H1 (cell line): ENCODE measurements at regions not wholly inside any gene's neighbourhood (a gene's known extent, or its start where the extent isn't known, plus 50 kb on each side); places are given as distances from the start of the nearest gene placed in this dataset.

ENCODE experiments used
- CTCF ChIA-PET: fragments of 300-600 bp; sonication (Branson Sonifier 250); formaldehyde crosslinking; loops from one replicate; lab custom pipeline; 2021; ENCODE audit not compliant: partially characterized antibody; lab: Charles Lee
- POLR2A ChIA-PET: fragments of 300-600 bp; sonication (Branson Sonifier 250); formaldehyde crosslinking; loops from one replicate; lab custom pipeline; 2021; ENCODE audit warnings: inconsistent platforms; ENCODE audit not compliant: partially characterized antibody; lab: Charles Lee
- DNase-seq, 2 experiments: peaks; one replicate each; pipeline versions ENCODE4 v3.0.0 to v3.0.0-alpha.2; 2010 to 2022; ENCODE audit warnings: low spot score in 2 of 2, low read depth in 1 of 2, mixed read lengths in 1 of 2
- FAIRE-seq: peaks from 2 replicates; lab custom pipeline; 2011; peaks lifted over from hg19 to GRCh38; lab: Jason Lieb, UNC
- H2AFZ ChIP-seq: 2 replicates; pipeline ENCODE4 v1.8.1; 2012; ENCODE audit warnings: low read length, inconsistent platforms
- H2AK5ac ChIP-seq: 2 replicates; pipeline ENCODE4 v1.6.1; 2013; ENCODE audit warnings: low read depth, low read length
- H2BK120ac ChIP-seq: replicated peaks from 2 replicates; pipeline ENCODE3; 2013; ENCODE audit warnings: low read depth, low read length, inconsistent platforms
- H2BK12ac ChIP-seq: 2 replicates; pipeline ENCODE4 v1.6.1; 2013; ENCODE audit warnings: low read depth, low read length
- H2BK15ac ChIP-seq: 2 replicates; pipeline ENCODE4 v1.6.1; 2013; ENCODE audit warnings: low read length
- H2BK20ac ChIP-seq: 2 replicates; pipeline ENCODE4 v1.6.1; 2013; ENCODE audit warnings: low read length
- H2BK5ac ChIP-seq: 2 replicates; pipeline ENCODE4 v1.6.1; 2013; ENCODE audit warnings: low read depth, low read length
- H3K14ac ChIP-seq: 2 replicates; pipeline ENCODE4 v1.6.1; 2013; ENCODE audit warnings: inconsistent platforms; ENCODE audit not compliant: insufficient read length
- H3K18ac ChIP-seq: 2 replicates; pipeline ENCODE4 v1.6.1; 2013; ENCODE audit warnings: low read length; ENCODE audit errors: extremely low read depth
- H3K23ac ChIP-seq: 2 replicates; pipeline ENCODE4 v1.6.1; 2013; ENCODE audit warnings: inconsistent platforms; ENCODE audit not compliant: insufficient read length
- H3K23me2 ChIP-seq: 2 replicates; pipeline ENCODE4 v1.6.1; 2013; ENCODE audit warnings: low read depth, low read length
- H3K27ac ChIP-seq: 2 replicates; pipeline ENCODE4 v1.6.1; 2011; ENCODE audit warnings: low read depth, low read length, inconsistent platforms
- H3K27me3 ChIP-seq, 4 experiments: replicated peaks in 1 of 4; 1 replicate in 1 of 4; 2 replicates in 3 of 4; pipeline versions ENCODE4 v1.6.1 to v1.8.1; 2011 to 2013; ENCODE audit warnings: low read length in 3 of 4, mild to moderate bottlenecking in 3 of 4, inconsistent platforms in 2 of 4, mixed read lengths in 2 of 4, moderate library complexity in 1 of 4; ENCODE audit not compliant: control insufficient read depth in 3 of 4, insufficient read depth in 3 of 4; ENCODE audit errors: extremely low read depth in 1 of 4
- H3K36me3 ChIP-seq, 4 experiments: 2 replicates each; pipeline versions ENCODE4 v1.6.1 to v1.8.1; 2011 to 2013; ENCODE audit warnings: mild to moderate bottlenecking in 4 of 4, low read length in 3 of 4, moderate library complexity in 2 of 4, control low read depth in 1 of 4, inconsistent platforms in 1 of 4; ENCODE audit not compliant: insufficient read depth in 4 of 4, control insufficient read depth in 2 of 4
- H3K4ac ChIP-seq: replicated peaks from 2 replicates; pipeline ENCODE3; 2013; ENCODE audit warnings: low read length, low read depth, mixed read lengths, inconsistent platforms; ENCODE audit not compliant: insufficient read length
- H3K4me1 ChIP-seq, 4 experiments: replicated peaks in 1 of 4; 1 replicate in 1 of 4; 2 replicates in 3 of 4; pipeline versions ENCODE4 v1.6.1 to v1.8.1; 2011 to 2013; ENCODE audit warnings: low read length in 3 of 4, inconsistent platforms in 2 of 4, mixed read lengths in 1 of 4; ENCODE audit not compliant: insufficient read depth in 4 of 4, control insufficient read depth in 3 of 4
- H3K4me2 ChIP-seq, 2 experiments: 2 replicates each; pipeline versions ENCODE4 v1.6.1 to v1.8.1; 2011 to 2013; ENCODE audit warnings: low read depth in 2 of 2, low read length in 2 of 2, control low read depth in 1 of 2, inconsistent platforms in 1 of 2, mild to moderate bottlenecking in 1 of 2; ENCODE audit not compliant: insufficient read depth in 1 of 2
- H3K4me3 ChIP-seq, 4 experiments: fragments of 200-600, 300-600 bp in 1 of 4; sonication (generic), shearing (Covaris generic), sonication (Bioruptor Twin) in 1 of 4; 2 replicates each; pipeline versions ENCODE4 v1.5.1 to v1.8.1; 2011 to 2016; ENCODE audit warnings: low read length in 4 of 4, low read depth in 3 of 4, control low read depth in 2 of 4, inconsistent platforms in 2 of 4, mild to moderate bottlenecking in 2 of 4, mixed read lengths in 1 of 4, moderate library complexity in 1 of 4; ENCODE audit not compliant: insufficient read depth in 2 of 4; ENCODE audit errors: extremely low read depth in 1 of 4
- H3K56ac ChIP-seq: replicated peaks from 2 replicates; pipeline ENCODE3; 2013; ENCODE audit warnings: low read depth, mild to moderate bottlenecking, mixed read lengths, low read length, inconsistent platforms; ENCODE audit not compliant: insufficient read length
- H3K79me1 ChIP-seq: 2 replicates; pipeline ENCODE4 v1.6.1; 2013; ENCODE audit warnings: low read depth, low read length, control low read depth
- H3K79me2 ChIP-seq, 2 experiments: 2 replicates each; pipeline versions ENCODE4 v1.6.1 to v1.8.1; 2012 to 2013; ENCODE audit warnings: low read length in 2 of 2, mild to moderate bottlenecking in 2 of 2, inconsistent platforms in 1 of 2; ENCODE audit not compliant: insufficient read depth in 2 of 2, control insufficient read depth in 1 of 2
- H3K9ac ChIP-seq, 4 experiments: replicated peaks in 1 of 4; 1 replicate in 1 of 4; 2 replicates in 3 of 4; pipeline versions ENCODE4 v1.6.1 to v1.8.1; 2011 to 2013; ENCODE audit warnings: low read depth in 3 of 4, low read length in 3 of 4, control low read depth in 2 of 4, mild to moderate bottlenecking in 2 of 4, moderate library complexity in 2 of 4, inconsistent platforms in 1 of 4; ENCODE audit errors: extremely low read depth in 1 of 4
- H3K9me3 ChIP-seq, 2 experiments: 2 replicates each; pipeline versions ENCODE4 v1.6.1 to v1.8.1; 2012 to 2013; ENCODE audit warnings: mild to moderate bottlenecking in 2 of 2, moderate library complexity in 2 of 2, control low read depth in 1 of 2, inconsistent platforms in 1 of 2, low read depth in 1 of 2, low read length in 1 of 2, mixed read lengths in 1 of 2; ENCODE audit not compliant: insufficient read depth in 2 of 2
- H4K20me1 ChIP-seq, 2 experiments: replicated peaks in 1 of 2; 2 replicates each; pipeline versions ENCODE3 to v1.8.1; 2011 to 2013; ENCODE audit warnings: inconsistent platforms in 2 of 2, low read length in 2 of 2, mild to moderate bottlenecking in 1 of 2; ENCODE audit not compliant: insufficient read depth in 2 of 2, control insufficient read depth in 1 of 2
- H4K5ac ChIP-seq: 2 replicates; pipeline ENCODE4 v1.6.1; 2013; ENCODE audit warnings: low read length, low read depth, mixed read lengths, inconsistent platforms; ENCODE audit not compliant: insufficient read length
- H4K8ac ChIP-seq: 2 replicates; pipeline ENCODE4 v1.8.0; 2013; ENCODE audit warnings: mild to moderate bottlenecking, moderate library complexity, low read length, inconsistent platforms; ENCODE audit not compliant: insufficient read depth; ENCODE audit errors: extremely low read depth
- H4K91ac ChIP-seq: replicated peaks from 2 replicates; pipeline ENCODE3; 2013; ENCODE audit warnings: low read length, mixed read lengths, inconsistent platforms; ENCODE audit not compliant: insufficient read length
- ATF2 ChIP-seq: IDR thresholded peaks from 2 replicates; pipeline ENCODE4 v1.6.1; 2012; ENCODE audit warnings: low read length, inconsistent platforms
- BRCA1 ChIP-seq: IDR thresholded peaks from 2 replicates; pipeline ENCODE4 v1.6.1; 2012; ENCODE audit warnings: low read depth, low read length, improper control_type of control experiment
- CHD2 ChIP-seq: IDR thresholded peaks from 2 replicates; pipeline ENCODE4 v1.6.1; 2012; ENCODE audit warnings: low read length, improper control_type of control experiment
- CTBP2 ChIP-seq: IDR thresholded peaks from 2 replicates; pipeline ENCODE4 v1.7.0; 2011; ENCODE audit warnings: borderline replicate concordance, mild to moderate bottlenecking, moderate library complexity, mixed read lengths, low read length; ENCODE audit not compliant: insufficient read depth, insufficient read length
- EGR1 ChIP-seq: IDR thresholded peaks from 2 replicates; pipeline ENCODE4 v1.6.1; 2011; ENCODE audit warnings: low read depth, low read length, borderline replicate concordance
- POLR2A ChIP-seq, 2 experiments: IDR thresholded peaks; 1 replicate in 1 of 2; 2 replicates in 1 of 2; pipeline ENCODE4 v1.6.1; 2011; ENCODE audit warnings: low read depth in 2 of 2, low read length in 2 of 2, mild to moderate bottlenecking in 2 of 2; ENCODE audit errors: control extremely low read depth in 1 of 2
- POU5F1 ChIP-seq: IDR thresholded peaks from 2 replicates; pipeline ENCODE4 v1.6.1; 2011; ENCODE audit warnings: low read depth, mild to moderate bottlenecking, low read length, moderate library complexity
- SIN3A ChIP-seq, 2 experiments: IDR thresholded peaks in 1 of 2; conservative IDR thresholded peaks in 1 of 2; 2 replicates each; pipeline ENCODE4 v1.6.1; 2011 to 2012; ENCODE audit warnings: low read length in 2 of 2, improper control_type of control experiment in 1 of 2, low read depth in 1 of 2, mild to moderate bottlenecking in 1 of 2
- SIX5 ChIP-seq: IDR thresholded peaks from 2 replicates; pipeline ENCODE4 v1.6.1; 2011; ENCODE audit warnings: mild to moderate bottlenecking, low read depth, low read length
- SP1 ChIP-seq: IDR thresholded peaks from 2 replicates; pipeline ENCODE4 v1.6.1; 2011; ENCODE audit warnings: low read depth, low read length
- SP4 ChIP-seq: IDR thresholded peaks from 2 replicates; pipeline ENCODE4 v1.6.1; 2012; ENCODE audit warnings: low read length, inconsistent platforms
- TCF12 ChIP-seq: IDR thresholded peaks from 2 replicates; pipeline ENCODE4 v1.6.1; 2011; ENCODE audit warnings: low read depth, mild to moderate bottlenecking, low read length
- TEAD4 ChIP-seq: IDR thresholded peaks from 2 replicates; pipeline ENCODE4 v1.6.1; 2012; ENCODE audit warnings: low read depth, low read length, inconsistent platforms, mixed read lengths
- ZNF274 ChIP-seq: IDR thresholded peaks from 2 replicates; pipeline ENCODE4 v1.7.0; 2012; ENCODE audit warnings: low read length, borderline replicate concordance; ENCODE audit errors: extremely low read depth

GRCh38 chr9:94198414-94198813 lies 60.7 kb upstream of the ZNF169 start (continued):
- no peak for TF ChIP-seq SIN3A (conservative IDR thresholded peaks at IDR 0.05 in 1 of 2, IDR thresholded peaks at IDR 0.05 in 1 of 2; ENCODE audit: low read depth in 1 of 2, low read length in 2 of 2)
- no peak for TF ChIP-seq POLR2A (IDR thresholded peaks at IDR 0.05; ENCODE audit: control extremely low read depth in 1 of 2, low read depth in 2 of 2, low read length in 2 of 2)

DNA sequence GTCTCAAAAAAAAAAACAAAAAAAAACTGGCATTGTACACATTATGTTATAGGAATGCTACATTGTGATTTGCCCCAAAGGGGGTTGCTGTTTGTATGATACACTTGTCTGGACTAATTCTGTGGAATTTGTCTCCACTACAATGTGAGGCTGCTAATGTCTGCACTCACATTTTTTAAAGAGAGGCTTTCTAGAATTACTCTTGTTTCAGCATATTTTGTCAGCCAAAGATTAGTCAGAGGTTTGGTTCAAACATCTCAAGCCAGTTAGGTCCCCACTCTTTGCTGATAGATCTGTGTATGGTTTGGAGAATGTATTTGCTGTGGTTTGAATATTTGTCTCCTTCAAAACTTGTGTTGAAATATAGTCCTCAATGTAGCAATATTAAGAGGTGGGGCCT lies 59.3 kb upstream of the ZNF169 start:
- Histone ChIP-seq H2BK20ac (no peak overlapping the region), H3K23me2 (no peaks in the 10 kb centered on the region), H3K79me2 (no peaks in the 10 kb centered on the region), H4K20me1 (no peaks in the 10 kb centered on the region), H3K4me3 (no peak overlapping the region), H3K9me3 (peaks cover 0 to 8% of the 10 kb centered on the region in 2 experiments; a peak in 1 of 4 replicates), H3K27ac (no peak overlapping the region), H3K23ac (no peak overlapping the region), H3K79me1 (no peaks in the 10 kb centered on the region), H3K14ac (no peak overlapping the region), H3K4me2 (no peak overlapping the region), H3K9ac (no peak overlapping the region), H3K27me3 (no peaks in the 10 kb centered on the region), H3K36me3 (no peaks in the 10 kb centered on the region), H3K4ac (no peak overlapping the region), H2AFZ (no peak overlapping the region), H2BK15ac (no peak overlapping the region), H3K18ac (no peak overlapping the region), H4K8ac (no peak overlapping the region), H4K91ac (no peak overlapping the region), H2AK5ac (no peak overlapping the region), H2BK120ac (no peak overlapping the region), H2BK5ac (no peak overlapping the region), H3K56ac (no peak overlapping the region), H3K4me1 (no peaks in the 10 kb centered on the region), H2BK12ac (no peak overlapping the region), H4K5ac (no peak overlapping the region)
- ChIA-PET POLR2A (no interaction called here), CTCF (no interaction called here)
- DNase-seq (no peak), FAIRE-seq (no peak)
- no peak for TF ChIP-seq BRCA1
- no peak for TF ChIP-seq EGR1
- no peak for TF ChIP-seq CTBP2
- TF ChIP-seq TCF12 = no peak
- TF ChIP-seq ZNF274 = no peak
- TF ChIP-seq CHD2 = no peak
- TF ChIP-seq ATF2 = no peak
- TF ChIP-seq SP1 = no peak
- TF ChIP-seq TEAD4 = no peak
- TF ChIP-seq SIX5 = no peak
- TF ChIP-seq SP4 = no peak
- no peak for TF ChIP-seq POU5F1
